ENCODE measurements at regions not wholly inside any gene's neighbourhood (a gene's known extent, or its start where the extent isn't known, plus 50 kb on each side); places are given as distances from the start of the nearest gene placed in this dataset.

DNA sequence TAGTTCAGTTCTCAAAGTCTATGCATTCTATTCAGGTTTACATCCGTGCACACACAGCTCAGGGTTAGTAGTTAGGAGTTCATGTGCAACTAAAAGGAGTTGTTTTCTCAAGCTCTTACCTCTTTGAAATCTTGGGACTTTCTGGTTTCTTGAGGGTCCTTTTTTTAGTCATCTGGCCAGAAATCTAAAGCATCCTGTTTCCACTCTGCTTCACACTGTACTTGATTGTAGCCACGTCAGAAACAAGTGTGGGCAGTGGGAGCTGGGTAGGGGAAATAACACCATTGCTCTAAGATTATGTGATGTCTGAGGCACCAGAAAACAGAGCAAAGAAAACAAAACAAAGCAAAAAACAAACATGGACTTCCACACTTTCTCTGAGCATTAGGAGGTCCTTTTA lies 58.3 kb downstream of the HDGFL1 start:
- TF ChIP-seq, protein P1, sequence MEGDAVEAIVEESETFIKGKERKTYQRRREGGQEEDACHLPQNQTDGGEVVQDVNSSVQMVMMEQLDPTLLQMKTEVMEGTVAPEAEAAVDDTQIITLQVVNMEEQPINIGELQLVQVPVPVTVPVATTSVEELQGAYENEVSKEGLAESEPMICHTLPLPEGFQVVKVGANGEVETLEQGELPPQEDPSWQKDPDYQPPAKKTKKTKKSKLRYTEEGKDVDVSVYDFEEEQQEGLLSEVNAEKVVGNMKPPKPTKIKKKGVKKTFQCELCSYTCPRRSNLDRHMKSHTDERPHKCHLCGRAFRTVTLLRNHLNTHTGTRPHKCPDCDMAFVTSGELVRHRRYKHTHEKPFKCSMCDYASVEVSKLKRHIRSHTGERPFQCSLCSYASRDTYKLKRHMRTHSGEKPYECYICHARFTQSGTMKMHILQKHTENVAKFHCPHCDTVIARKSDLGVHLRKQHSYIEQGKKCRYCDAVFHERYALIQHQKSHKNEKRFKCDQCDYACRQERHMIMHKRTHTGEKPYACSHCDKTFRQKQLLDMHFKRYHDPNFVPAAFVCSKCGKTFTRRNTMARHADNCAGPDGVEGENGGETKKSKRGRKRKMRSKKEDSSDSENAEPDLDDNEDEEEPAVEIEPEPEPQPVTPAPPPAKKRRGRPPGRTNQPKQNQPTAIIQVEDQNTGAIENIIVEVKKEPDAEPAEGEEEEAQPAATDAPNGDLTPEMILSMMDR (tag by site-specific recombination; IDR thresholded peaks at IDR 0.05): no peak
- TF ChIP-seq, protein P2, sequence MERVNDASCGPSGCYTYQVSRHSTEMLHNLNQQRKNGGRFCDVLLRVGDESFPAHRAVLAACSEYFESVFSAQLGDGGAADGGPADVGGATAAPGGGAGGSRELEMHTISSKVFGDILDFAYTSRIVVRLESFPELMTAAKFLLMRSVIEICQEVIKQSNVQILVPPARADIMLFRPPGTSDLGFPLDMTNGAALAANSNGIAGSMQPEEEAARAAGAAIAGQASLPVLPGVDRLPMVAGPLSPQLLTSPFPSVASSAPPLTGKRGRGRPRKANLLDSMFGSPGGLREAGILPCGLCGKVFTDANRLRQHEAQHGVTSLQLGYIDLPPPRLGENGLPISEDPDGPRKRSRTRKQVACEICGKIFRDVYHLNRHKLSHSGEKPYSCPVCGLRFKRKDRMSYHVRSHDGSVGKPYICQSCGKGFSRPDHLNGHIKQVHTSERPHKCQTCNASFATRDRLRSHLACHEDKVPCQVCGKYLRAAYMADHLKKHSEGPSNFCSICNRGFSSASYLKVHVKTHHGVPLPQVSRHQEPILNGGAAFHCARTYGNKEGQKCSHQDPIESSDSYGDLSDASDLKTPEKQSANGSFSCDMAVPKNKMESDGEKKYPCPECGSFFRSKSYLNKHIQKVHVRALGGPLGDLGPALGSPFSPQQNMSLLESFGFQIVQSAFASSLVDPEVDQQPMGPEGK (tag by site-specific recombination; IDR thresholded peaks at IDR 0.05): no peak
- TF ChIP-seq YY1 (tag by site-specific recombination; IDR thresholded peaks at IDR 0.05) (no peak), ZNF274 (IDR thresholded peaks at IDR 0.05; ENCODE audit: low read length) (no peak), ZNF274 (tag by site-specific recombination; IDR thresholded peaks at IDR 0.05; ENCODE audit: borderline replicate concordance) (no peak), ZNF777 (tag by site-specific recombination; IDR thresholded peaks at IDR 0.05; ENCODE audit: borderline replicate concordance) (no peak), ZNF324 (tag by site-specific recombination; IDR thresholded peaks at IDR 0.05) (no peak), ZBTB1 (tag by site-specific recombination; IDR thresholded peaks at IDR 0.05) (no peak), ZNF394 (tag by site-specific recombination; IDR thresholded peaks at IDR 0.05; ENCODE audit: borderline replicate concordance) (no peak), ZNF121 (tag by site-specific recombination; IDR thresholded peaks at IDR 0.05) (no peak)
- TF ChIP-seq, protein P3, sequence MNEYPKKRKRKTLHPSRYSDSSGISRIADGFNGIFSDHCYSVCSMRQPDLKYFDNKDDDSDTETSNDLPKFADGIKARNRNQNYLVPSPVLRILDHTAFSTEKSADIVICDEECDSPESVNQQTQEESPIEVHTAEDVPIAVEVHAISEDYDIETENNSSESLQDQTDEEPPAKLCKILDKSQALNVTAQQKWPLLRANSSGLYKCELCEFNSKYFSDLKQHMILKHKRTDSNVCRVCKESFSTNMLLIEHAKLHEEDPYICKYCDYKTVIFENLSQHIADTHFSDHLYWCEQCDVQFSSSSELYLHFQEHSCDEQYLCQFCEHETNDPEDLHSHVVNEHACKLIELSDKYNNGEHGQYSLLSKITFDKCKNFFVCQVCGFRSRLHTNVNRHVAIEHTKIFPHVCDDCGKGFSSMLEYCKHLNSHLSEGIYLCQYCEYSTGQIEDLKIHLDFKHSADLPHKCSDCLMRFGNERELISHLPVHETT (tag by site-specific recombination; IDR thresholded peaks at IDR 0.05): no peak
- TF ChIP-seq, protein P4, sequence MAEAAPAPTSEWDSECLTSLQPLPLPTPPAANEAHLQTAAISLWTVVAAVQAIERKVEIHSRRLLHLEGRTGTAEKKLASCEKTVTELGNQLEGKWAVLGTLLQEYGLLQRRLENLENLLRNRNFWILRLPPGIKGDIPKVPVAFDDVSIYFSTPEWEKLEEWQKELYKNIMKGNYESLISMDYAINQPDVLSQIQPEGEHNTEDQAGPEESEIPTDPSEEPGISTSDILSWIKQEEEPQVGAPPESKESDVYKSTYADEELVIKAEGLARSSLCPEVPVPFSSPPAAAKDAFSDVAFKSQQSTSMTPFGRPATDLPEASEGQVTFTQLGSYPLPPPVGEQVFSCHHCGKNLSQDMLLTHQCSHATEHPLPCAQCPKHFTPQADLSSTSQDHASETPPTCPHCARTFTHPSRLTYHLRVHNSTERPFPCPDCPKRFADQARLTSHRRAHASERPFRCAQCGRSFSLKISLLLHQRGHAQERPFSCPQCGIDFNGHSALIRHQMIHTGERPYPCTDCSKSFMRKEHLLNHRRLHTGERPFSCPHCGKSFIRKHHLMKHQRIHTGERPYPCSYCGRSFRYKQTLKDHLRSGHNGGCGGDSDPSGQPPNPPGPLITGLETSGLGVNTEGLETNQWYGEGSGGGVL (tag by site-specific recombination; IDR thresholded peaks at IDR 0.05): no peak
